ENCODE measurements at regions not wholly inside any gene's neighbourhood (a gene's known extent, or its start where the extent isn't known, plus 50 kb on each side); places are given as distances from the start of the nearest gene placed in this dataset.

- DNase-seq, result no peak
These were observed 72.9 kb upstream of the ANO1 start for GRCh38 chr11:70005107-70005818.

GRCh38 chr11:70007796-70008195 is 70.3 kb upstream of the ANO1 start:
- DNase-seq, result no peak

- DNase-seq, result no peak
These were observed 67.3 kb upstream of the ANO1 start for GRCh38 chr11:70010774-70011173.

GRCh38 chr11:70012134-70012733 is 65.9 kb upstream of the ANO1 start:
- DNase-seq, result no peak

- DNase-seq, result no peak
These were observed 63.8 kb upstream of the ANO1 start for GRCh38 chr11:70014291-70014690.

- DNase-seq, result no peak
These were observed 61.3 kb upstream of the ANO1 start for GRCh38 chr11:70016666-70017367.

- no peak for DNase-seq
These were observed 59.3 kb upstream of the ANO1 start for GRCh38 chr11:70018816-70019215.

- no peak for DNase-seq
These were observed 58.5 kb upstream of the ANO1 start for GRCh38 chr11:70019576-70020011.

- no peak for DNase-seq
These were observed 57.5 kb upstream of the ANO1 start for GRCh38 chr11:70020336-70021214.

GRCh38 chr11:70021586-70021985 is 56.5 kb upstream of the ANO1 start:
- no peak for DNase-seq

- DNase-seq, result no peak
These were observed 53.9 kb upstream of the ANO1 start for GRCh38 chr11:70024036-70024772.

- no peak for DNase-seq
These were observed 53.4 kb upstream of the ANO1 start for GRCh38 chr11:70024773-70025045.

GRCh38 chr11:70025308-70025707 is 52.8 kb upstream of the ANO1 start:
- no peak for DNase-seq

GRCh38 chr11:70026012-70026411 is 52.1 kb upstream of the ANO1 start:
- DNase-seq, result no peak

- DNase-seq, result no peak
These were observed 51.4 kb upstream of the ANO1 start for GRCh38 chr11:70026726-70027125.

GRCh38 chr11:70027451-70027850 is 50.7 kb upstream of the ANO1 start:
- DNase-seq, result no peak

- no peak for DNase-seq
These were observed 49.8 kb upstream of the ANO1 start for GRCh38 chr11:70028147-70028855.
